Mammary epithelial cell (primary cell): ENCODE measurements at regions not wholly inside any gene's neighbourhood (a gene's known extent, or its start where the extent isn't known, plus 50 kb on each side); places are given as distances from the start of the nearest gene placed in this dataset.

Experiments
- CTCF ChIP-seq, 2 donors: IDR thresholded peaks in 1 of 2; conservative IDR thresholded peaks in 1 of 2; 2 replicates each; pipeline ENCODE4 v1.5.1; 2011 to 2012; ENCODE audit warnings: inconsistent platforms in 2 of 2, low read length in 2 of 2, mild to moderate bottlenecking in 2 of 2, control low read depth in 1 of 2, low read depth in 1 of 2; ENCODE audit not compliant: insufficient read depth in 1 of 2; ENCODE audit errors: extremely low read depth in 1 of 2
- EZH2 ChIP-seq: IDR thresholded peaks from 2 replicates; pipeline ENCODE4 v1.6.1; 2012; ENCODE audit warnings: low read length, inconsistent platforms, borderline replicate concordance

GRCh38 chr6:164211254-164211653 is 796.7 kb downstream of the QKI start:
- TF ChIP-seq CTCF (conservative IDR thresholded peaks at IDR 0.05 in 1 of 2, IDR thresholded peaks at IDR 0.05 in 1 of 2; ENCODE audit: extremely low read depth in 1 of 2, insufficient read depth in 1 of 2, low read depth in 1 of 2, low read length in 2 of 2): no peak
- no peak for TF ChIP-seq EZH2
